IPS-18a (cell line): ENCODE measurements at regions not wholly inside any gene's neighbourhood (a gene's known extent, or its start where the extent isn't known, plus 50 kb on each side); places are given as distances from the start of the nearest gene placed in this dataset.

Source experiments
- H3K27ac ChIP-seq: one replicate; pipeline ENCODE4 v1.5.1; 2013; ENCODE audit warnings: low read length
- H3K27me3 ChIP-seq: one replicate; pipeline ENCODE4 v1.6.1; 2013; ENCODE audit warnings: mild to moderate bottlenecking, low read length; ENCODE audit not compliant: control insufficient read depth, insufficient read depth
- H3K36me3 ChIP-seq: one replicate; pipeline ENCODE4 v1.6.1; 2013; ENCODE audit warnings: low read depth, low read length; ENCODE audit not compliant: control insufficient read depth
- H3K4me1 ChIP-seq: one replicate; pipeline ENCODE4 v1.6.1; 2013; ENCODE audit warnings: low read depth, low read length; ENCODE audit not compliant: control insufficient read depth
- H3K4me3 ChIP-seq: one replicate; pipeline ENCODE4 v1.5.1; 2013; ENCODE audit warnings: low read length
- H3K9ac ChIP-seq: one replicate; pipeline ENCODE4 v1.6.1; 2013; ENCODE audit warnings: mild to moderate bottlenecking, low read length, moderate library complexity
- H3K9me3 ChIP-seq: one replicate; pipeline ENCODE4 v1.6.1; 2013; ENCODE audit warnings: low read depth, low read length; ENCODE audit not compliant: control insufficient read depth

DNA sequence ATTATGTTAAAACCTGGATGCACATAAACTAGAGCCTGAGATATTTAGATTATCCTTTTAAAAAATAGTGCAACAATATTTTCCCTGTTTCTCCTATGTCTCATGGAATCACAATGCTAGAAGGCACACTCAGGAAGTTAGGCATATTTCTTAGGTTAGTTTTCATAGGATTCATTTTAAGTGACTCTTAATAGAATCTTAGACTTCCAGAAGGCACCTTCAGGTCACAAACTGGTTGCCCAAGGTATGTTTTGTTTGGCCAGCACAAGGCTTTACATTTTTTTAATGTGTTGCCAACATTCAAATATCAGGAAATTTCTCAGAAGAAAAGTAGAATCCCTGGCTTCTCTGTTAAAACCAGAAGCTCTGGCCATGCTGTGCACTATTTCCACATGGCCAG is 129.3 kb downstream of the LNPK start:
- H3K27ac ChIP-seq, result no peak overlapping the region
- H3K9me3 ChIP-seq, result no peaks in the 10 kb centered on the region
- H3K36me3 ChIP-seq, result no peaks in the 10 kb centered on the region
- no peak overlapping the region for H3K9ac ChIP-seq
- no peak overlapping the region for H3K4me3 ChIP-seq
- H3K27me3 ChIP-seq, result no peaks in the 10 kb centered on the region
- no peaks in the 10 kb centered on the region for H3K4me1 ChIP-seq

DNA sequence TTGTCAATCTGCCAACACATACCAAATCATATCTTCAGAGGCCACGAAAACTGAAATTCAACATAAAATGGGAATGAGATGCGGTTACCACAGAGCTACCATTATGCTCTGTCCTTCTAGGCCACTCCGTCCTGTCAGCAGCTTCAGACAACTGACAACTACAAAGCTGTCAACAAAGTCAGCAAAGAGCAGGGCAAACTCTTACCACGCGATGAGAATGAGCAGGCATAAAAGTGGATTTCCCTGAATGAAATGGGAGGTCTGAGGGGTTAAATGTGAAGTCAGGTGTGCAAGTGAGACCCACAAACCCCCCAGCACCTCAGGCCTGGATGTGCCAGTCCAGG is 130.1 kb downstream of the LNPK start:
- Histone ChIP-seq H3K9ac (no peak overlapping the region), H3K9me3 (no peaks in the 10 kb centered on the region), H3K4me3 (no peak overlapping the region), H3K27ac (no peak overlapping the region), H3K27me3 (no peaks in the 10 kb centered on the region), H3K36me3 (no peaks in the 10 kb centered on the region), H3K4me1 (no peaks in the 10 kb centered on the region)

DNA sequence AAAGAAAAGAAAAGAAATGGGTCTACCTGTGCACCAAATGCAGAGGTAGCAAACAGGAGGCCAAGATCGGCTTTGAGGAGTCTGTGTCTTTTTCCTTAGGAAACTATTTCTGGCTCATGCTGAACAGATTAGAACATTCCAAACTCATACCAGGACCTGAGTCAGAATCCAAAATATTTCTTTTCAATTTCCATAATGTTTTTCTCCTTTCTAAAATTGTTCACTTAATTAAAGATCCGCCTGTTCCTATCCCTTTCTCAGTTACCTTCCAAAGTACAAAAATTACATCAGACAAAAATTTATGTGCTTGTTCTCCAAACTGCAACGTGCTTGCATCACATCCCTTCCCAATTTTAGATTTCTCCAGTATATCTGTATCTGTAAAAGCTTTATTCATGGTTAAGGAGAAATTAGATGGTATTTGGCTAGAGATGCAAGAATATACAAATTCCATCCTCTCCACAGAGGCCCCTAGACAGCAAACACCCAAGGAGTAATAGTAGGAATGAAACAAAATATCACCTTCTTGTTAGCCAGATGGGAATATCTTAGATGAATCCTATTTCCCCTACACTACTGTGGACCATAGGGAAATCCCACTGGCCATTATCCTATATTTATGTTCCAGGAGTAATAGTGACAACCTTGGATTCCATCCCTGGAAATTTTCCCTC is 130.6 kb downstream of the LNPK start:
- no peak overlapping the region for H3K4me3 ChIP-seq
- H3K9ac ChIP-seq, result no peak overlapping the region
- H3K27me3 ChIP-seq, result no peaks in the 10 kb centered on the region
- no peak overlapping the region for H3K27ac ChIP-seq
- no peaks in the 10 kb centered on the region for H3K9me3 ChIP-seq
- H3K4me1 ChIP-seq, result no peaks in the 10 kb centered on the region
- no peaks in the 10 kb centered on the region for H3K36me3 ChIP-seq

DNA sequence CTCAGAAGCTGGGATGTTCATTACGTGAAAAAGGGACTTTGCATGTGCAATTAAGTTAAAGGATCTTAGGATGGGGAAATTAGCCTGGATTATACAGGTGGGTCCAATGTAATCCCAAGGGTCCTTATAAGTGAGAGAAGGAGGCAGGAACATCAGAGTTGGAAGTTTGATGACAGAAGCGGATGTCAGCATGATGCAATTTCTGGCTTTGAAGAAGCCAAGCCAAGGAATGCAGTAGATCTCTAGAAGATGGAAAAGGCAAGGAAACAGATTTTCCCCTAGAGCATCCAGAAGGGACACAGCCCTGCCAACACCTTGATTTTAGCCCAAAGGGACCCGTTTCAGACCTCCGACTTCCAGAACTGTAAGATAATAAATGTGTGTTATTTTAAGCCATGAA is 136.4 kb downstream of the LNPK start:
- H3K27ac ChIP-seq, result no peak overlapping the region
- no peaks in the 10 kb centered on the region for H3K36me3 ChIP-seq
- H3K4me1 ChIP-seq, result no peaks in the 10 kb centered on the region
- H3K4me3 ChIP-seq, result no peak overlapping the region
- no peaks in the 10 kb centered on the region for H3K9me3 ChIP-seq
- no peaks in the 10 kb centered on the region for H3K27me3 ChIP-seq
- H3K9ac ChIP-seq, result no peak overlapping the region

DNA sequence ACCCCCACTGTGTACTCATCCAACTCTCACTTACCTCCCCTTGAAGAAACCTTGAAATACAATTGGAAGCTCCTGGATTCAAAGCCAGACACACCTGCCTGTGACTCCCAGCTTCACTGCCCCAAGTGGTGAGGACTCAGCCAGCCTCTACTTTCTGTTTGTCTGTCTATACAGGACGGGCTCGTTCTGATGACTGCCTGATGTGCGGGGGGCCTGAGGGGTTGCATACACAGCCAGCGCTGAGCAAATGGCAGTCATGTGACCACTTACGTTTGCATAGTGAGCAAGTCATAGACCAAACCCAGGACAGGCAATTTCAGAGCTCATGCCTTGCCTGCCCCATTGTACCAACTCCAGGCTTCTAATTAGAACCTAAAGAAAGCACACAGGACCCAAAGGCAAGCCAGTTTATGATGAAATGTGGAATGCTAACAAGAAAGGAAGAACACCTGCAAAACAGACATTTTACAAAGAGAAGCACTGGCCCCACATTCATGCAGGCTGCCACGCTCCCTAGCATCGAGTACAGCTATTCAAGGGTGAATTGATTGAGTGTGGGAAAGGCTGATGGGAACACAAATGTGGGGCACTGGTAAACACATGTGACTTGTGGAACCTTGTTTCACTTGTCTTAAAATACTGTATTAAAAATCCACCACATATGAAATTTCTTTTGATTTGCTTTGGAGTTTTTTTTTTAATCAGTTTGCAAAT is 137.8 kb downstream of the LNPK start:
- H3K27me3 ChIP-seq, result no peaks in the 10 kb centered on the region
- H3K36me3 ChIP-seq, result no peaks in the 10 kb centered on the region
- no peaks in the 10 kb centered on the region for H3K9me3 ChIP-seq
- no peak overlapping the region for H3K4me3 ChIP-seq
- H3K9ac ChIP-seq, result no peak overlapping the region
- H3K27ac ChIP-seq, result no peak overlapping the region
- H3K4me1 ChIP-seq, result no peaks in the 10 kb centered on the region

DNA sequence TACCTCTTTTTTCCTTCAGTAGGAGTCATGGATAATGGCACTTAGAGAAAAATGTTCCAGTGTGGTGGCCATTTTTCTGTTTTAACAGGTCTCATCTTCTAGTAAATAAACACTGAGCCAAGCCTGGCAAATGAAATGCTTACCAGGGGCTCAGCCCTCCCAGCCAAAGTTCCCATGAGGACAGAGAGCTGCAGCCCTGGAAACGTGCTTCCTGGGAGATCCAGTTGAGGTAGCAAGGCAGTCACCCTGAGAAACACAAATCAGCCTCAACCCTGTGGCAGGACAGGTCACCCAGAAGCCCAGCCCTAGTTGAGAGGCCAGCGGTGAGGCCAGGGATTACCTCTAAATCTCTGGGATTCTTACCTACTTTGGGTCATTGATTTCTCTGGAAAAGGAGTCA is 140.1 kb downstream of the LNPK start:
- H3K4me1 ChIP-seq, result no peaks in the 10 kb centered on the region
- no peak overlapping the region for H3K27ac ChIP-seq
- H3K9me3 ChIP-seq, result no peaks in the 10 kb centered on the region
- H3K9ac ChIP-seq, result no peak overlapping the region
- no peaks in the 10 kb centered on the region for H3K36me3 ChIP-seq
- H3K4me3 ChIP-seq, result no peak overlapping the region
- H3K27me3 ChIP-seq, result no peaks in the 10 kb centered on the region

DNA sequence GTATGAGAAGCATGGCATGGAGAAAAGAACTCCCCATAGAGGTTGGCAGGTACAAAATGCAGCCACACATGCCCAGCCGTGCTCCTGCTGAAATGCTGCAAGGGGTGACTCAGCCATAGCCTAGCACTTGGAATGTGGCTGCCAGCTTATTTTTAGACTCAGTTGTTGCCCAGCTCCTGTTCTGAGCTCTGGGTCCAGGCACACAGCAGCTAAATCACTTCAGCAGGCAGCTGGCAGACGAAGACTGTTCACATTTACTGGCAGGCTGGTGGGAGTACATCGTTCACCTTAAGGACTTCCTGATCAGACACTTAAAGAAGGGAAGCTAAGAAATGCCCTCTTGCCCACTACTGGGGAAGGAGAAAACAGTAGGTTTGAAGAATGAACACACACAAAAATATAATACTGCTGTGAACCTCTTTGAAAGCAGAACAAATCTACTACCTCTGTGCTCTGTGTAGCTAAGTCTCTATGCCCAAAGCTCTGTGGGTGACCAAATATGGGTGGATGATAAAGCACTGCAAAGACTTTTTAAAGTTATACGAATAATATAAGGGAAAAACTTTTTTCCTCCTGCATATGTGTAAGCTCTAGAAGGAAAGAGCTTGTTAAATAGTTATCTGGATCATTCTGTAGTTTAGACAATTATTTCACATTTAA is 146.1 kb downstream of the LNPK start:
- Histone ChIP-seq H3K9ac (no peak overlapping the region), H3K27ac (no peak overlapping the region), H3K27me3 (no peaks in the 10 kb centered on the region), H3K4me1 (peaks cover 16% of the 10 kb centered on the region), H3K4me3 (no peak overlapping the region), H3K9me3 (no peaks in the 10 kb centered on the region), H3K36me3 (no peaks in the 10 kb centered on the region)

DNA sequence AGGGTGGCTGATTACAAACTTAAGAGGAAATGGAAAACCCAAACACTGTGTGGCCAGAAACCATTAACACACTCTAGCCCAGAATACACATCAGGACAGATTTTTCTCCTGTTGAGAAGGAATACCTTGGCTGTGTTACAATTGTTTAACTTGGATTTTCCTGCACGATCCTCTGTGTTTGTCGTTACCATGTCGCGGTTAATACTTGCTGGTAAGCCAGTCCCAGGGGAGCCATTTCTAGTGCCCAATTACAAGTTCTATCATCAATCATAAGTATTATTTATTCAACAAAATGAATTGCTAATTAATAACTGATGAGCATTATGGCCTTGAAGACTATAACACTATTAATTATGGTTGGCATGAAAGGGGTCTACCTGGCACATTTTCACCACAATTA is 146.8 kb downstream of the LNPK start:
- peaks cover 16% of the 10 kb centered on the region for H3K4me1 ChIP-seq
- H3K27me3 ChIP-seq, result no peaks in the 10 kb centered on the region
- no peak overlapping the region for H3K27ac ChIP-seq
- no peaks in the 10 kb centered on the region for H3K36me3 ChIP-seq
- H3K4me3 ChIP-seq, result no peak overlapping the region
- no peak overlapping the region for H3K9ac ChIP-seq
- no peaks in the 10 kb centered on the region for H3K9me3 ChIP-seq

DNA sequence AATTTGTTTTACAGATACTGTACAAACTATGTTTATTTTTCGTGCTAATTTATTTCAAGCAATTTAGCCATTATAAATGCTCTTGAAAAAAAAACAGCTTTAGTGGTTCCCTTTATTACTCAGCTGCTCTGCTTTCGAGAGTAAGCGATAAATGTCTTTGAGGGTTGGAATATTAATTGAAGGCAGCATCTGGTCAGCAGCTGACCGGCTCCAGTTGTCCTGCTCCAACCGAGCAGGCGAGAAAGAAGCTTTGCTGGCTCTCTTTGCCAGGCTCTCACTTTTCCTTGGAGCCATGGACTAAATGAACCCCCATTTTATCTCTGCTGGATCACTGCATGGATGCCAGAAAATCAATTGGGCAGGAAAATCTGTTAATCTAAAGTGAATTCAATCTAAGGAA is 147.4 kb downstream of the LNPK start:
- Histone ChIP-seq H3K27me3 (no peaks in the 10 kb centered on the region), H3K4me3 (no peak overlapping the region), H3K27ac (no peak overlapping the region), H3K9me3 (no peaks in the 10 kb centered on the region), H3K4me1 (peaks cover 16% of the 10 kb centered on the region), H3K36me3 (no peaks in the 10 kb centered on the region), H3K9ac (no peak overlapping the region)

DNA sequence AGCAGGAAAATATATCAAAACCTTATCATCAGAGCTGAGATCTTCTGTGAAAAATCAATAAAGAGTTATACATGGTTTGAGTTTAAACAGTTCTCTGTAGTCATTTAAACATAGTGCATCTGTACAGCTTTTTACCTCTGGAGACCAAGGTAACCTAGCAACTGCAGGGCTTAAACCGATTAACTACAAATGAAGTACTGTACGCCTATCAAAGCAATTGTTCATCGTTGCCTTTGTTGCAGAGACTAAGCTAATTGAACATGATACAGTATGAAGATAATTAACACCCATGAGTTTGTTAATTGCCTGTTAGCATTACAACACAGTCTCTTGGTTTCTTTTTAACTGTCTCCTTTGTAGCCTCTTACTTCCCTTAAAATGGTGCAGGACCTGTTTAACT is 147.9 kb downstream of the LNPK start:
- Histone ChIP-seq H3K27me3 (no peaks in the 10 kb centered on the region), H3K9ac (no peak overlapping the region), H3K36me3 (no peaks in the 10 kb centered on the region), H3K27ac (no peak overlapping the region), H3K4me1 (peaks cover 16% of the 10 kb centered on the region), H3K9me3 (no peaks in the 10 kb centered on the region), H3K4me3 (no peak overlapping the region)

DNA sequence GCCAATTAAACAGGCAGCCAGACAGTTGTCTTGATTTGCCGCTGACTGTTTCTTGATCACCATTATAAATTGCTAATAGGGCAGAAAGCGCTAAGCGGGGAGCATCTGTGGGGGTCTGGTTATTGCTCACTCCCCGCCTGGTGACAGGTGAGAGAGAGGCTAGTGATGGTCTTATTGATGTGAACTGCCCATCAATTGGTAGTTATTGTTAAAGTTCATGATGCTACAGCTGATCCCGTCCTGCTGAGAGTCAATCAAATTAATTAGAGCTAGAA is 148.5 kb downstream of the LNPK start:
- Histone ChIP-seq H3K4me1 (peaks cover 16% of the 10 kb centered on the region), H3K27ac (no peak overlapping the region), H3K27me3 (no peaks in the 10 kb centered on the region), H3K36me3 (no peaks in the 10 kb centered on the region), H3K4me3 (no peak overlapping the region), H3K9me3 (no peaks in the 10 kb centered on the region), H3K9ac (no peak overlapping the region)
